GM12873 (cell line): ENCODE measurements at regions not wholly inside any gene's neighbourhood (a gene's known extent, or its start where the extent isn't known, plus 50 kb on each side); places are given as distances from the start of the nearest gene placed in this dataset.
A peak's percentile ranks its signal among the peaks of the same experiment; 100 is the strongest.

Source experiments
- TF ChIP-seq, protein P1 (sequence below): IDR thresholded peaks from 2 replicates; pipeline ENCODE4 v1.5.1; 2012; ENCODE audit warnings: low read depth, mild to moderate bottlenecking, moderate library complexity, low read length, control low read depth; ENCODE audit not compliant: insufficient read depth; ENCODE audit errors: missing control alignments

GRCh38 chr3:176522436-176522835, 674.8 kb downstream of the TBL1XR1 start:
- TF ChIP-seq, protein P1, sequence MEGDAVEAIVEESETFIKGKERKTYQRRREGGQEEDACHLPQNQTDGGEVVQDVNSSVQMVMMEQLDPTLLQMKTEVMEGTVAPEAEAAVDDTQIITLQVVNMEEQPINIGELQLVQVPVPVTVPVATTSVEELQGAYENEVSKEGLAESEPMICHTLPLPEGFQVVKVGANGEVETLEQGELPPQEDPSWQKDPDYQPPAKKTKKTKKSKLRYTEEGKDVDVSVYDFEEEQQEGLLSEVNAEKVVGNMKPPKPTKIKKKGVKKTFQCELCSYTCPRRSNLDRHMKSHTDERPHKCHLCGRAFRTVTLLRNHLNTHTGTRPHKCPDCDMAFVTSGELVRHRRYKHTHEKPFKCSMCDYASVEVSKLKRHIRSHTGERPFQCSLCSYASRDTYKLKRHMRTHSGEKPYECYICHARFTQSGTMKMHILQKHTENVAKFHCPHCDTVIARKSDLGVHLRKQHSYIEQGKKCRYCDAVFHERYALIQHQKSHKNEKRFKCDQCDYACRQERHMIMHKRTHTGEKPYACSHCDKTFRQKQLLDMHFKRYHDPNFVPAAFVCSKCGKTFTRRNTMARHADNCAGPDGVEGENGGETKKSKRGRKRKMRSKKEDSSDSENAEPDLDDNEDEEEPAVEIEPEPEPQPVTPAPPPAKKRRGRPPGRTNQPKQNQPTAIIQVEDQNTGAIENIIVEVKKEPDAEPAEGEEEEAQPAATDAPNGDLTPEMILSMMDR, result no peak

GRCh38 chr3:176521531-176522175, 675.6 kb downstream of the TBL1XR1 start:
- TF ChIP-seq, protein P1, result no peak

DNA sequence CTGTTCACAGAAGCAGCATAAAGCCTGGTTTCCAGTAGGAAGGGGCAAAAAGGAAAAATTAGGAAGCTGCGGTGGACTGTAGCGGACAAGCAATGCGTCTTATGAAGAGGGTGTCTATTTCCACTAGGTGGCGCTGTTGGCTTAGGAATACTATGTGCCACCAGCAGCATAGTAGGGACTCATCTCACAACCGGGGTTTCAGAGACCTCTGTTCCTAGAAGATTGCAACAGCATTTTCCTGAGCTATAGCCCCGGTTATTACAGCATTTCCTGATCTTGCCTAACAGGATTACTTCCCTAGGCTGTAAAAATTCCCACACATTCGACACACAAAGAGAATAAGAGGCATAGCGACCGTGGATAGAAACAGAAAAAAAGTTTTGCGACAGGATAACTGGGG, 683.0 kb downstream of the TBL1XR1 start:
- TF ChIP-seq, protein P1, result peak; percentile 58

GRCh38 chr3:176513604-176514003, 683.7 kb downstream of the TBL1XR1 start:
- TF ChIP-seq, protein P1, result no peak

GRCh38 chr3:176512037-176512436, 685.2 kb downstream of the TBL1XR1 start:
- TF ChIP-seq, protein P1, result no peak

- TF ChIP-seq, protein P1, result no peak
These were observed 687.2 kb downstream of the TBL1XR1 start for GRCh38 chr3:176510097-176510496.

GRCh38 chr3:176505878-176506621, 691.2 kb downstream of the TBL1XR1 start:
- TF ChIP-seq, protein P1, result no peak
